A673 (cell line): ENCODE measurements at regions not wholly inside any gene's neighbourhood (a gene's known extent, or its start where the extent isn't known, plus 50 kb on each side); places are given as distances from the start of the nearest gene placed in this dataset.

Experiments
- BruUV-seq: library from RNA; stranded (reverse); fragments of 400-500 nt; replicated peaks from 2 replicates; lab custom pipeline; 2021; lab: Mats Ljungman, UMichigan
- CTCF ChIA-PET: fragments of 300-600 bp; sonication (Branson Sonifier 250); formaldehyde crosslinking; loops from one replicate; lab custom pipeline; 2022; ENCODE audit warnings: antibody characterized with exemption; lab: Charles Lee
- POLR2A ChIA-PET: fragments of 300-600 bp; sonication (Branson Sonifier 250); formaldehyde crosslinking; loops from one replicate; lab custom pipeline; 2022; ENCODE audit warnings: antibody characterized with exemption; ENCODE audit not compliant: low non-redundant PET; lab: Charles Lee
- DNase-seq: peaks from one replicate; pipeline ENCODE4 v3.0.0-alpha.2; 2015; ENCODE audit warnings: low spot score
- H3K27ac ChIP-seq: fragments of 200-600 bp; sonication (generic); 2 replicates; pipeline ENCODE4 v1.5.1; 2016; ENCODE audit warnings: mixed run types, low read depth, mild to moderate bottlenecking, mixed read lengths, antibody characterized with exemption, low read length; ENCODE audit not compliant: poor library complexity, severe bottlenecking
- H3K27me3 ChIP-seq: fragments of 200-600 bp; sonication (generic); replicated peaks from 2 replicates; pipeline ENCODE4 v1.6.1; 2017; ENCODE audit warnings: mixed run types, low read depth, mild to moderate bottlenecking, mixed read lengths, antibody characterized with exemption, low read length; ENCODE audit not compliant: insufficient read depth, poor library complexity
- H3K36me3 ChIP-seq: fragments of 200-600 bp; sonication (generic); 2 replicates; pipeline ENCODE4 v1.6.1; 2016; ENCODE audit warnings: mixed run types, mild to moderate bottlenecking, mixed read lengths, antibody characterized with exemption, low read length; ENCODE audit not compliant: insufficient read depth, poor library complexity, severe bottlenecking
- H3K4me1 ChIP-seq: fragments of 200-600 bp; sonication (generic); 2 replicates; pipeline ENCODE4 v1.6.1; 2017; ENCODE audit warnings: mixed run types, mild to moderate bottlenecking, mixed read lengths, antibody characterized with exemption, low read length; ENCODE audit not compliant: insufficient read depth, poor library complexity, severe bottlenecking
- H3K4me3 ChIP-seq: fragments of 200-600 bp; sonication (generic); 2 replicates; pipeline ENCODE4 v1.5.1; 2016; ENCODE audit warnings: low read depth, mixed run types, mild to moderate bottlenecking, mixed read lengths, low read length; ENCODE audit not compliant: poor library complexity, severe bottlenecking
- H3K9me3 ChIP-seq: fragments of 200-600 bp; sonication (generic); 2 replicates; pipeline ENCODE4 v1.6.1; 2016; ENCODE audit warnings: mixed run types, low read depth, mild to moderate bottlenecking, mixed read lengths, antibody characterized with exemption, low read length; ENCODE audit not compliant: poor library complexity, severe bottlenecking
- EZH2 ChIP-seq: fragments of 200-600 bp; sonication (generic); IDR thresholded peaks from 2 replicates; pipeline ENCODE4 v1.6.1; 2017; ENCODE audit warnings: borderline replicate concordance, low read depth, mild to moderate bottlenecking, mixed read lengths, antibody characterized with exemption, low read length; ENCODE audit not compliant: poor library complexity, severe bottlenecking
- intact Hi-C: fragments of 100-400 bp; cut with micrococcal nuclease; formaldehyde crosslinking; loops from one replicate; pipeline ENCODE4 v1.10.0; 2022; ENCODE audit not compliant: unreplicated experiment
- TF ChIP-seq, protein P1 (sequence below): fragments of 300-800, 200-600 bp; sonication (generic); conservative IDR thresholded peaks from 2 replicates; pipeline ENCODE4 v1.5.1; 2017; ENCODE audit warnings: low read depth, mild to moderate bottlenecking, antibody characterized with exemption, low read length, moderate library complexity, mixed read lengths

DNA sequence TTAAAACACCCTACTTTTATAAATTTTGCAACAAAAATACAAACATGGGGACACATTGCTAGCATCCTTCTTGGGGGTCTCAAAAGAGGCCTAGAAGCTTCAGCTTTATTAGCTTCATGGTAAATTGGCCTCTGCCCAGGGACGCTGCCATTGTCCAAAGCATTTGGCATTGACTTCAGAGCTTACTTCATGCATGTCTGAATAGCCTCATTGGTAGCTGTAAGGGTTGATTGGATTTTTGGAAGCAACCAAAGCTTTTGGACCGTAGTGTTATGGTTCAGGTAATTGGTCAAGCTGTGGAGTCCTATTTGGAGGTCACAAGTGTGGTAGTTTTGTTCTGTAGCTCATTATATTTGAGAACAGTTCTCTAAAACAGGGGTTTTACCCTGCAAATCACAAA is 411.7 kb upstream of the SLC24A2 start:
- Histone ChIP-seq H3K36me3 (no peaks in the 10 kb centered on the region), H3K4me3 (no peak overlapping the region), H3K27ac (no peak overlapping the region), H3K4me1 (no peaks in the 10 kb centered on the region), H3K9me3 (no peaks in the 10 kb centered on the region), H3K27me3 (no peaks in the 10 kb centered on the region)
- BruUV-seq = no TSS peak
- intact Hi-C loops = no loop called here
- no peak for TF ChIP-seq EZH2
- TF ChIP-seq, protein P1, sequence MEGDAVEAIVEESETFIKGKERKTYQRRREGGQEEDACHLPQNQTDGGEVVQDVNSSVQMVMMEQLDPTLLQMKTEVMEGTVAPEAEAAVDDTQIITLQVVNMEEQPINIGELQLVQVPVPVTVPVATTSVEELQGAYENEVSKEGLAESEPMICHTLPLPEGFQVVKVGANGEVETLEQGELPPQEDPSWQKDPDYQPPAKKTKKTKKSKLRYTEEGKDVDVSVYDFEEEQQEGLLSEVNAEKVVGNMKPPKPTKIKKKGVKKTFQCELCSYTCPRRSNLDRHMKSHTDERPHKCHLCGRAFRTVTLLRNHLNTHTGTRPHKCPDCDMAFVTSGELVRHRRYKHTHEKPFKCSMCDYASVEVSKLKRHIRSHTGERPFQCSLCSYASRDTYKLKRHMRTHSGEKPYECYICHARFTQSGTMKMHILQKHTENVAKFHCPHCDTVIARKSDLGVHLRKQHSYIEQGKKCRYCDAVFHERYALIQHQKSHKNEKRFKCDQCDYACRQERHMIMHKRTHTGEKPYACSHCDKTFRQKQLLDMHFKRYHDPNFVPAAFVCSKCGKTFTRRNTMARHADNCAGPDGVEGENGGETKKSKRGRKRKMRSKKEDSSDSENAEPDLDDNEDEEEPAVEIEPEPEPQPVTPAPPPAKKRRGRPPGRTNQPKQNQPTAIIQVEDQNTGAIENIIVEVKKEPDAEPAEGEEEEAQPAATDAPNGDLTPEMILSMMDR = no peak
- no peak for DNase-seq
- POLR2A ChIA-PET = no interaction called here
- CTCF ChIA-PET = no interaction called here

DNA sequence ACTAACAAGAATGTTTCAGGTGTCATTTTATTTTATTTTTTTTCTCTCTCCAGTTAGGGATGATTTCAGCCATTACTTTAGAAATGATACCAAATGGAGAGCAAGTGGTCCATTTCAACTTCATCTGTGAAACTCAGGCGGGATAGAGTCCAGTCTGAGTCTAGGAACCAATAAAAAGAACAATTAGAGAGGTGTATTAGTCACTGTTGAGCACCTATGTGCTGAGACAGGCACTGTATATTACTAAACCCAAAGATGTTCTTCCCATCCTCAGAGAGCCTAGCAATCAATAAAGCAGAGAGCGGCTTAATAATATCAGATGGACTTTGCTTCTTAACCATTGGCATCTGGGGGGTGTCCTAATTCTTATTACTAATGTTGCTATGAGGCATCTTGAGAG is 410.3 kb upstream of the SLC24A2 start:
- no peaks in the 10 kb centered on the region for H3K36me3 ChIP-seq
- no peaks in the 10 kb centered on the region for H3K4me1 ChIP-seq
- no peak for DNase-seq
- H3K4me3 ChIP-seq = no peak overlapping the region
- TF ChIP-seq, protein P1 = no peak
- no peak for TF ChIP-seq EZH2
- ChIA-PET CTCF (no interaction called here), POLR2A (no interaction called here)
- no peak overlapping the region for H3K27ac ChIP-seq
- H3K27me3 ChIP-seq = no peaks in the 10 kb centered on the region
- H3K9me3 ChIP-seq = no peaks in the 10 kb centered on the region
- BruUV-seq = no TSS peak
- intact Hi-C loops = no loop called here

DNA sequence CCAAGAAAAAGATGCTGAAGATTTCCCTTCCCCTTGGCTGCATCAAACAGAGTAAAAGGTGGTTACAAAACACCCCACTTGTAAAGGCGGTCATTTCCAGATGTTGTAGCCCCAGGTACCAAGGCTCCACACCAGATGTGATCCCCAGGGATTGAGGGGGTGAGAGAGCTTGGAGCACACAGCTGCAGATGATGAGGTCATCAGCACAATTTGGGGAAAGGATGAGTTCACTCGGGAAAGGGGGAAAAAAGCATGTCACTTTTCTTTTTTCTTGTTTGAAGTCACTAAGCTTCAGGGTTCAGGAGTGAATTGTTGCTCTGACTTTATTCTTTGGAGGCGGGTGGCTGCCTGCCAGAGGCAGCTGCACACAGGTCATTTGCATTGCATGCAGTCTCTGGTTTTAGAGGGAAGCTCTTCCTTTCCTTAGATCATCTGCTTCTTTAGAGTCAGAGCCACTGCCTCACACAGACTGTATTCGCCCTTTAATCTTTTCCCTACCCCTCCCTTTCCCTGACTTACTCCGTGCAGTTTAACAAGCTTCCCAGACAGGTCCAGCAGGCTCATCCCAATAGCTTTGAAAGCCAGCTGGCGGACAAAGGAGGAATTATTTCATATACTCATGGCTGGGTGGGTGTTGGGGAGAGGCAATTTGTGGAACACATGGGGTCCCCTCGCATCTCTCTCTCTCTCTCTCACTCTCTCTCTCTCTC is 409.3 kb upstream of the SLC24A2 start:
- Histone ChIP-seq H3K4me1 (no peaks in the 10 kb centered on the region), H3K4me3 (no peak overlapping the region), H3K36me3 (no peaks in the 10 kb centered on the region), H3K27ac (no peak overlapping the region), H3K9me3 (no peaks in the 10 kb centered on the region), H3K27me3 (no peaks in the 10 kb centered on the region)
- no peak for DNase-seq
- TF ChIP-seq, protein P1 = no peak
- TF ChIP-seq EZH2 = no peak
- POLR2A ChIA-PET = no interaction called here
- BruUV-seq = no TSS peak
- CTCF ChIA-PET = no interaction called here
- intact Hi-C loops = no loop called here
